ENCODE measurements at regions not wholly inside any gene's neighbourhood (a gene's known extent, or its start where the extent isn't known, plus 50 kb on each side); places are given as distances from the start of the nearest gene placed in this dataset.
A peak's percentile ranks its signal among the peaks of the same experiment; 100 is the strongest.
"Not testable (repeated sequence)": the region's sequence is repeated elsewhere in the genome, so short reads cannot be mapped to it uniquely, and the experiment has no call there.

DNA sequence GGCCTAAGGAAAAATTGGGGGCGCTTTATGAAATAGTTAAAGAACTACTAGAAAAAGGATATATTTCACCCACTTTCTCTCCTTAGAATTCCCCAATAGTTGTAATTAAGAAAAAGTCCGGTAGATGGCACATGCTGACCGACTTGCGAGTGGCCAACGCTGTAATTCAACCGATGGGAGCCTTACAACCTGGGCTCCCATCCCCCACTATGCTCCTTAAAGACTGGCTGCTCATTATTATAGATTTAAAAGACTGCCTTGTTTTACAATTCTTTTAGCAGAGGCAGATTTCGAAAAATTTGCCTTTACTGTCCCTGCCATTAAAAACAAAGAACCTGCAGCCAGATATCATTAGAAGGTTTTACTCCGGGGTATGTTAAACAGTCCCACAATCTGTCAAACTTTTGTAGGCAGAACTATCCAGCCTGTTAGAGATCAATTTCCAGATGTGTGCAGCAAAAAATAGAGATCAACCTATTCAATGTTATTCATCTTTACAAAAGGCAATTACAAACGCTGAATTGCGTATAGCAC, 58.5 kb upstream of the PRSS16 start (continued):
- TF ChIP-seq, protein P1, sequence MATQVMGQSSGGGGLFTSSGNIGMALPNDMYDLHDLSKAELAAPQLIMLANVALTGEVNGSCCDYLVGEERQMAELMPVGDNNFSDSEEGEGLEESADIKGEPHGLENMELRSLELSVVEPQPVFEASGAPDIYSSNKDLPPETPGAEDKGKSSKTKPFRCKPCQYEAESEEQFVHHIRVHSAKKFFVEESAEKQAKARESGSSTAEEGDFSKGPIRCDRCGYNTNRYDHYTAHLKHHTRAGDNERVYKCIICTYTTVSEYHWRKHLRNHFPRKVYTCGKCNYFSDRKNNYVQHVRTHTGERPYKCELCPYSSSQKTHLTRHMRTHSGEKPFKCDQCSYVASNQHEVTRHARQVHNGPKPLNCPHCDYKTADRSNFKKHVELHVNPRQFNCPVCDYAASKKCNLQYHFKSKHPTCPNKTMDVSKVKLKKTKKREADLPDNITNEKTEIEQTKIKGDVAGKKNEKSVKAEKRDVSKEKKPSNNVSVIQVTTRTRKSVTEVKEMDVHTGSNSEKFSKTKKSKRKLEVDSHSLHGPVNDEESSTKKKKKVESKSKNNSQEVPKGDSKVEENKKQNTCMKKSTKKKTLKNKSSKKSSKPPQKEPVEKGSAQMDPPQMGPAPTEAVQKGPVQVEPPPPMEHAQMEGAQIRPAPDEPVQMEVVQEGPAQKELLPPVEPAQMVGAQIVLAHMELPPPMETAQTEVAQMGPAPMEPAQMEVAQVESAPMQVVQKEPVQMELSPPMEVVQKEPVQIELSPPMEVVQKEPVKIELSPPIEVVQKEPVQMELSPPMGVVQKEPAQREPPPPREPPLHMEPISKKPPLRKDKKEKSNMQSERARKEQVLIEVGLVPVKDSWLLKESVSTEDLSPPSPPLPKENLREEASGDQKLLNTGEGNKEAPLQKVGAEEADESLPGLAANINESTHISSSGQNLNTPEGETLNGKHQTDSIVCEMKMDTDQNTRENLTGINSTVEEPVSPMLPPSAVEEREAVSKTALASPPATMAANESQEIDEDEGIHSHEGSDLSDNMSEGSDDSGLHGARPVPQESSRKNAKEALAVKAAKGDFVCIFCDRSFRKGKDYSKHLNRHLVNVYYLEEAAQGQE (IDR thresholded peaks at IDR 0.05; ENCODE audit: unreplicated experiment) = no peak
- TF ChIP-seq, protein P2, sequence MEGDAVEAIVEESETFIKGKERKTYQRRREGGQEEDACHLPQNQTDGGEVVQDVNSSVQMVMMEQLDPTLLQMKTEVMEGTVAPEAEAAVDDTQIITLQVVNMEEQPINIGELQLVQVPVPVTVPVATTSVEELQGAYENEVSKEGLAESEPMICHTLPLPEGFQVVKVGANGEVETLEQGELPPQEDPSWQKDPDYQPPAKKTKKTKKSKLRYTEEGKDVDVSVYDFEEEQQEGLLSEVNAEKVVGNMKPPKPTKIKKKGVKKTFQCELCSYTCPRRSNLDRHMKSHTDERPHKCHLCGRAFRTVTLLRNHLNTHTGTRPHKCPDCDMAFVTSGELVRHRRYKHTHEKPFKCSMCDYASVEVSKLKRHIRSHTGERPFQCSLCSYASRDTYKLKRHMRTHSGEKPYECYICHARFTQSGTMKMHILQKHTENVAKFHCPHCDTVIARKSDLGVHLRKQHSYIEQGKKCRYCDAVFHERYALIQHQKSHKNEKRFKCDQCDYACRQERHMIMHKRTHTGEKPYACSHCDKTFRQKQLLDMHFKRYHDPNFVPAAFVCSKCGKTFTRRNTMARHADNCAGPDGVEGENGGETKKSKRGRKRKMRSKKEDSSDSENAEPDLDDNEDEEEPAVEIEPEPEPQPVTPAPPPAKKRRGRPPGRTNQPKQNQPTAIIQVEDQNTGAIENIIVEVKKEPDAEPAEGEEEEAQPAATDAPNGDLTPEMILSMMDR (conservative IDR thresholded peaks at IDR 0.05; ENCODE audit: low read depth in 2 of 2) = peak; percentile 77 to 86
- no peak for TF ChIP-seq POLR2AphosphoS5 (IDR thresholded peaks at IDR 0.05; ENCODE audit: low read depth)
- no peak for TF ChIP-seq EZH2phosphoT487 (IDR thresholded peaks at IDR 0.05; ENCODE audit: unreplicated experiment)
- TF ChIP-seq STAT1 (IDR thresholded peaks at IDR 0.05; ENCODE audit: unreplicated experiment) = no peak
- TF ChIP-seq ZNF331 (CRISPR knock-in tag; IDR thresholded peaks at IDR 0.05; ENCODE audit: low read depth) = no peak

GRCh38 chr6:27190126-27190525, 57.4 kb upstream of the PRSS16 start:
- peaks cover 6% of the 10 kb centered on the region for H3K27me3 Mint-ChIP-seq (ENCODE audit: insufficient read depth, low read depth, poor library complexity)
- H3K9me2 ChIP-seq (ENCODE audit: insufficient read depth) = no peaks in the 10 kb centered on the region
- no peaks in the 10 kb centered on the region for H3K36me3 ChIP-seq (ENCODE audit: insufficient read depth)
- H3K4me3 ChIP-seq = no peak overlapping the region
- no peaks in the 10 kb centered on the region for H3F3A ChIP-seq (replicated peaks; ENCODE audit: low read depth)
- H3K4me3 Mint-ChIP-seq = no peak overlapping the region
- H3K79me2 ChIP-seq (replicated peaks; ENCODE audit: insufficient read depth) = no peaks in the 10 kb centered on the region
- H3K27ac Mint-ChIP-seq = no peak overlapping the region
- peaks cover 14% of the 10 kb centered on the region; the same call in 1 of the 2 replicates for H3K27me3 ChIP-seq (ENCODE audit: insufficient read depth)
- H3K9me3 Mint-ChIP-seq = no peaks in the 10 kb centered on the region
- H4K20me1 ChIP-seq (replicated peaks; ENCODE audit: insufficient read depth) = no peaks in the 10 kb centered on the region
- no peak overlapping the region for H3K4me2 ChIP-seq
- H3K27ac ChIP-seq (ENCODE audit: low read depth) = no peak overlapping the region
- no peaks in the 10 kb centered on the region for H3K36me3 Mint-ChIP-seq (ENCODE audit: low read depth)
- H3K4me1 Mint-ChIP-seq = peaks cover 15% of the 10 kb centered on the region
- peaks cover 9% of the 10 kb centered on the region; the same call in 1 of the 2 replicates for H3K4me1 ChIP-seq (ENCODE audit: insufficient read depth)
- H2AFZ ChIP-seq = no peak overlapping the region
- TF ChIP-seq, protein P1 (IDR thresholded peaks at IDR 0.05; ENCODE audit: unreplicated experiment) = no peak
- TF ChIP-seq EZH2 (IDR thresholded peaks at IDR 0.05; ENCODE audit: low read depth, unreplicated experiment) (no peak), ZNF114 (CRISPR knock-in tag; IDR thresholded peaks at IDR 0.05) (no peak)
- DNase-seq (ENCODE audit: low spot score) (no peak), ATAC-seq (no peak)

- H3K9me2 ChIP-seq (ENCODE audit: insufficient read depth); ATAC-seq; H3K4me3 ChIP-seq; H3K36me3 ChIP-seq (ENCODE audit: insufficient read depth); H3K4me1 Mint-ChIP-seq; DNase-seq (ENCODE audit: low spot score); H3K4me2 ChIP-seq; H3K4me3 Mint-ChIP-seq; H3K27ac Mint-ChIP-seq; H3K27ac ChIP-seq (ENCODE audit: low read depth); H4K20me1 ChIP-seq (replicated peaks; ENCODE audit: insufficient read depth); H3K4me1 ChIP-seq (ENCODE audit: insufficient read depth); H3K9me3 Mint-ChIP-seq; H3K79me2 ChIP-seq (replicated peaks; ENCODE audit: insufficient read depth); H3K27me3 Mint-ChIP-seq (ENCODE audit: insufficient read depth, low read depth, poor library complexity); H3K36me3 Mint-ChIP-seq (ENCODE audit: low read depth); H3K27me3 ChIP-seq (ENCODE audit: insufficient read depth); H3F3A ChIP-seq (replicated peaks; ENCODE audit: low read depth); H2AFZ ChIP-seq: not testable (repeated sequence)
These were observed 53.0 kb upstream of the PRSS16 start for GRCh38 chr6:27194453-27194852.

DNA sequence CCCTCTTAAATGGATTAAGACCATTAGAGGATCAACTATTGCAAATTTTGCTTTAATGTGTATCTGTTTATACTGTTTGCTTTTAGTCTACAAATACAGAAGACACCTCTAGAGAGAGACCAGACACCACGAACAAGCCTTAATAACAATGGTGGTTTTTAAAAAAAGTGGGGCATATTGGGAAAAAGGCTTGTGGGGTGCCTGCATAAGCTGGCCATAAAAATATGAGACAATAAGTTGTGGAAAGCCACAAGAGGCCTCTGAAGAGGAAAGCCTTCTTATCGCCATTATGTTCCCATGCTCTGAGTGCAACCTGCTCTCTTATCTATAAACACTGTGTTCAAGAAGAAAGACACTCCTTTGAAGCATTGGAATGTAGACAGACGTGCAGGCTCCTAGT, 52.0 kb upstream of the PRSS16 start:
- not testable (repeated sequence) for H3K4me3 ChIP-seq; DNase-seq (ENCODE audit: low spot score); H2AFZ ChIP-seq; H3K4me1 ChIP-seq (ENCODE audit: insufficient read depth); H3K27ac Mint-ChIP-seq; H3K4me1 Mint-ChIP-seq; H3K36me3 ChIP-seq (ENCODE audit: insufficient read depth); H3K36me3 Mint-ChIP-seq (ENCODE audit: low read depth); H3K4me3 Mint-ChIP-seq; H4K20me1 ChIP-seq (replicated peaks; ENCODE audit: insufficient read depth); H3K27me3 Mint-ChIP-seq (ENCODE audit: insufficient read depth, low read depth, poor library complexity); H3K4me2 ChIP-seq; H3K9me2 ChIP-seq (ENCODE audit: insufficient read depth); ATAC-seq; H3K9me3 Mint-ChIP-seq; H3K79me2 ChIP-seq (replicated peaks; ENCODE audit: insufficient read depth); H3F3A ChIP-seq (replicated peaks; ENCODE audit: low read depth); H3K27ac ChIP-seq (ENCODE audit: low read depth); H3K27me3 ChIP-seq (ENCODE audit: insufficient read depth)
